BE2C (cell line): ENCODE measurements at regions not wholly inside any gene's neighbourhood (a gene's known extent, or its start where the extent isn't known, plus 50 kb on each side); places are given as distances from the start of the nearest gene placed in this dataset.
"Not testable (repeated sequence)": the region's sequence is repeated elsewhere in the genome, so short reads cannot be mapped to it uniquely, and the experiment has no call there.

Source experiments
- DNase-seq: peaks from one replicate; pipeline ENCODE4 v3.0.0-alpha.2; 2020
- H3K27me3 ChIP-seq: fragments of 250-450 bp; sonication (Bioruptor Pico); 2 replicates; pipeline ENCODE4 v1.5.1; 2020; ENCODE audit warnings: mild to moderate bottlenecking
- H3K36me3 ChIP-seq: fragments of 250-450 bp; sonication (Bioruptor Pico); 2 replicates; pipeline ENCODE4 v1.5.1; 2020; ENCODE audit warnings: mild to moderate bottlenecking
- H3K4me1 ChIP-seq: fragments of 250-450 bp; sonication (Bioruptor Pico); 2 replicates; pipeline ENCODE4 v1.5.1; 2020
- H3K4me3 ChIP-seq: 2 replicates; pipeline ENCODE4 v1.5.1; 2011; ENCODE audit warnings: low read depth, low read length
- H3K9me3 ChIP-seq: fragments of 250-450 bp; sonication (Bioruptor Pico); 2 replicates; pipeline ENCODE4 v1.5.1; 2020
- CTCF ChIP-seq: IDR thresholded peaks from 2 replicates; pipeline ENCODE4 v1.5.1; 2012; ENCODE audit warnings: mild to moderate bottlenecking, low read depth, low read length

DNA sequence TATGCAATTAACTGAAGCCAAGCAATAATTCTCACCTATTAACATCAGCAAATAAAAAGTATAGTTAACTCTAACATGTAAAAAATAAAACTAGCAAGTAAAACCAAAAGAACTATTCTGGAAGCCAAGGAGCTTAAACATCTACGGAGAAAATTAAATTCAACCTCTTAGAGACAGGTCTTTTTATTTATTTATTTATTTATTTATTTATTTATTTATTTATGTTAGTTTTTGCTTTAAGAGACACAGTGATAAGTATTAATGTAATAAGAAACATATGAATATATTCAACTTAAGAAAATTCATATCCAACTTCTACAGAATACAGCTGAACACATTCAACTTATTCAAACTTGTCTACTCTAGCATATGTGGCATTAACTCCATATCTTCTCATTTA, 472.1 kb upstream of the IZUMO3 start:
- H3K4me1 ChIP-seq: no peaks in the 10 kb centered on the region
- no peak for DNase-seq
- H3K9me3 ChIP-seq: no peaks in the 10 kb centered on the region
- no peak overlapping the region for H3K4me3 ChIP-seq
- no peaks in the 10 kb centered on the region for H3K27me3 ChIP-seq
- no peak for TF ChIP-seq CTCF
- H3K36me3 ChIP-seq: no peaks in the 10 kb centered on the region

- no peaks in the 10 kb centered on the region for H3K27me3 ChIP-seq
- H3K4me3 ChIP-seq: no peak overlapping the region
- H3K4me1 ChIP-seq: no peaks in the 10 kb centered on the region
- H3K36me3 ChIP-seq: no peaks in the 10 kb centered on the region
- H3K9me3 ChIP-seq: no peaks in the 10 kb centered on the region
- no peak for TF ChIP-seq CTCF
- DNase-seq: no peak
These were observed 464.4 kb upstream of the IZUMO3 start for GRCh38 chr9:25010027-25010662.

GRCh38 chr9:25003686-25004085, 458.0 kb upstream of the IZUMO3 start:
- no peaks in the 10 kb centered on the region for H3K27me3 ChIP-seq
- no peaks in the 10 kb centered on the region for H3K9me3 ChIP-seq
- peak; percentile 32 for TF ChIP-seq CTCF
- H3K36me3 ChIP-seq: no peaks in the 10 kb centered on the region
- peaks cover 9% of the 10 kb centered on the region; the same call in 1 of the 2 replicates for H3K4me1 ChIP-seq
- H3K4me3 ChIP-seq: no peak overlapping the region
- no peak for DNase-seq

- H3K36me3 ChIP-seq: no peaks in the 10 kb centered on the region
- no peaks in the 10 kb centered on the region for H3K27me3 ChIP-seq
- TF ChIP-seq CTCF: no peak
- no peak for DNase-seq
- no peaks in the 10 kb centered on the region for H3K9me3 ChIP-seq
- H3K4me1 ChIP-seq: 0 out of 2 replicates have a peak, but pooled peaks cover 5% of the 10 kb centered on the region
- no peak overlapping the region for H3K4me3 ChIP-seq
These were observed 440.6 kb upstream of the IZUMO3 start for GRCh38 chr9:24986331-24986730.

- DNase-seq, H3K4me3 ChIP-seq, H3K4me1 ChIP-seq, H3K9me3 ChIP-seq, H3K36me3 ChIP-seq, H3K27me3 ChIP-seq: not testable (repeated sequence)
These were observed 425.1 kb upstream of the IZUMO3 start for GRCh38 chr9:24970780-24971179.

DNA sequence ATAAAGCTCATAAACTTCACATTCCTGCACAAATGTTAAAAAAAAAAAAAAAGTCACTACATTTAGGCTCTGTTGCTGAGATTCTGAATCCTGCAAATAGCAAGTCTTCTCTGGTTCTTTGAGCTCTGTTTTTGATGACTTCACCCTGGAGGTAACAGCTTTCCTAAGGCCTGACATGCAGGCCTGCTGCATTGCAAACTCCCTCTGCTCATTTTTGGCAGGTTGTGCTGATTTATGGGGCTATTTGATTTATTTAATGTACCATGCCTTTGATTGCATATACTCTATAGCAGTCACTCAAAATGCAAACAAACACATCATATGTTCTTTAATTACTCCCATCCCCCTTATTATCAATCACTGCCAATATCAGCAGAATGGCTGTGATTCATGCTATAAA, 416.1 kb upstream of the IZUMO3 start:
- Histone ChIP-seq H3K27me3 (no peaks in the 10 kb centered on the region), H3K4me3 (no peak overlapping the region), H3K4me1 (no peaks in the 10 kb centered on the region; the same call in 1 of the 2 replicates), H3K9me3 (no peaks in the 10 kb centered on the region), H3K36me3 (no peaks in the 10 kb centered on the region)
- peak; percentile 6 for DNase-seq
- no peak for TF ChIP-seq CTCF
